CD4-positive, alpha-beta T cell (primary cell): ENCODE measurements at regions not wholly inside any gene's neighbourhood (a gene's known extent, or its start where the extent isn't known, plus 50 kb on each side); places are given as distances from the start of the nearest gene placed in this dataset.

ENCODE experiments used
- ATAC-seq: fragments of 200-7000 bp; cut with Tn5 transposase; one replicate; pipeline ENCODE4 v1.10.0; 2022; ENCODE audit warnings: mild to moderate bottlenecking; ENCODE audit not compliant: poor library complexity
- CTCF ChIA-PET: fragments of 350-600 bp; sonication (Branson Sonifier 250); formaldehyde crosslinking; loops from one replicate; lab custom pipeline; 2021; ENCODE audit warnings: antibody characterized with exemption, inconsistent platforms; lab: Charles Lee
- POLR2A ChIA-PET: fragments of 350-600 bp; sonication (Branson Sonifier 250); formaldehyde crosslinking; loops from one replicate; lab custom pipeline; 2021; ENCODE audit warnings: antibody characterized with exemption, inconsistent platforms; lab: Charles Lee
- DNase-seq, 14 experiments: peaks; one replicate each; pipeline ENCODE4 v3.0.0-alpha.2; 2013 to 2020; ENCODE audit warnings: mixed read lengths in 2 of 14
- H3K27ac ChIP-seq, 2 donors: one replicate each; pipeline versions ENCODE4 v1.5.1 to v1.7.0; 2013; ENCODE audit warnings: low read length in 2 of 2, low read depth in 1 of 2, mild to moderate bottlenecking in 1 of 2
- H3K27me3 ChIP-seq, 2 experiments: 1 replicate in 1 of 2; 2 replicates in 1 of 2; pipeline versions ENCODE4 v1.6.1 to v1.7.0; 2013; ENCODE audit warnings: low read length in 2 of 2, control low read depth in 1 of 2, mild to moderate bottlenecking in 1 of 2, moderate library complexity in 1 of 2; ENCODE audit not compliant: insufficient read depth in 2 of 2, control insufficient read depth in 1 of 2
- H3K36me3 ChIP-seq: one replicate; pipeline ENCODE4 v1.6.1; 2013; ENCODE audit warnings: low read length, control low read depth; ENCODE audit not compliant: insufficient read depth
- H3K4me1 ChIP-seq: one replicate; pipeline ENCODE4 v1.6.1; 2013; ENCODE audit warnings: low read length, control low read depth; ENCODE audit not compliant: insufficient read depth
- H3K4me3 ChIP-seq: one replicate; pipeline ENCODE4 v1.5.1; 2013; ENCODE audit warnings: mild to moderate bottlenecking, low read length, moderate library complexity
- H3K9me3 ChIP-seq, 2 experiments: 1 replicate in 1 of 2; 2 replicates in 1 of 2; pipeline versions ENCODE4 v1.6.1 to v1.7.0; 2013; ENCODE audit warnings: low read length in 2 of 2, mild to moderate bottlenecking in 2 of 2, control low read depth in 1 of 2, moderate library complexity in 1 of 2; ENCODE audit not compliant: control insufficient read depth in 1 of 2, insufficient read depth in 1 of 2
- H3K27ac Mint-ChIP-seq: one replicate; pipeline ENCODE4 v1.8.0; 2020; ENCODE audit warnings: mixed read lengths
- H3K27me3 Mint-ChIP-seq: one replicate; pipeline ENCODE4 v1.8.0; 2021; ENCODE audit warnings: mixed read lengths
- H3K36me3 Mint-ChIP-seq: one replicate; pipeline ENCODE4 v1.8.0; 2021; ENCODE audit warnings: low read depth, mixed read lengths
- H3K4me1 Mint-ChIP-seq: one replicate; pipeline ENCODE4 v1.8.0; 2021; ENCODE audit warnings: low read depth, mixed read lengths
- H3K4me3 Mint-ChIP-seq: one replicate; pipeline ENCODE4 v1.8.0; 2020; ENCODE audit warnings: mild to moderate bottlenecking, mixed read lengths
- H3K9me3 Mint-ChIP-seq: one replicate; pipeline ENCODE4 v1.8.0; 2020; ENCODE audit warnings: mixed read lengths
- intact Hi-C, 2 experiments: fragments of 100-400 bp; cut with DNase I in 1 of 2; cut with micrococcal nuclease in 1 of 2; formaldehyde crosslinking; loops; one replicate each; pipeline versions ENCODE4 v1.15.1 to v1.9.0; 2023 to 2025; cut with DNase I, micrococcal nuclease
- TF ChIP-seq, protein P1 (sequence below): fragments of 200-600 bp; IDR thresholded peaks from one replicate; pipeline ENCODE4 v1.8.0; 2022; ENCODE audit warnings: antibody characterized with exemption, mild to moderate bottlenecking

- TF ChIP-seq, protein P1, sequence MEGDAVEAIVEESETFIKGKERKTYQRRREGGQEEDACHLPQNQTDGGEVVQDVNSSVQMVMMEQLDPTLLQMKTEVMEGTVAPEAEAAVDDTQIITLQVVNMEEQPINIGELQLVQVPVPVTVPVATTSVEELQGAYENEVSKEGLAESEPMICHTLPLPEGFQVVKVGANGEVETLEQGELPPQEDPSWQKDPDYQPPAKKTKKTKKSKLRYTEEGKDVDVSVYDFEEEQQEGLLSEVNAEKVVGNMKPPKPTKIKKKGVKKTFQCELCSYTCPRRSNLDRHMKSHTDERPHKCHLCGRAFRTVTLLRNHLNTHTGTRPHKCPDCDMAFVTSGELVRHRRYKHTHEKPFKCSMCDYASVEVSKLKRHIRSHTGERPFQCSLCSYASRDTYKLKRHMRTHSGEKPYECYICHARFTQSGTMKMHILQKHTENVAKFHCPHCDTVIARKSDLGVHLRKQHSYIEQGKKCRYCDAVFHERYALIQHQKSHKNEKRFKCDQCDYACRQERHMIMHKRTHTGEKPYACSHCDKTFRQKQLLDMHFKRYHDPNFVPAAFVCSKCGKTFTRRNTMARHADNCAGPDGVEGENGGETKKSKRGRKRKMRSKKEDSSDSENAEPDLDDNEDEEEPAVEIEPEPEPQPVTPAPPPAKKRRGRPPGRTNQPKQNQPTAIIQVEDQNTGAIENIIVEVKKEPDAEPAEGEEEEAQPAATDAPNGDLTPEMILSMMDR = no peak
- Mint-ChIP-seq H3K27ac (no peak overlapping the region), H3K4me1 (no peaks in the 10 kb centered on the region), H3K9me3 (no peaks in the 10 kb centered on the region), H3K4me3 (no peak overlapping the region), H3K27me3 (no peaks in the 10 kb centered on the region), H3K36me3 (no peaks in the 10 kb centered on the region)
- no peaks in the 10 kb centered on the region for H3K27me3 ChIP-seq
- ChIA-PET CTCF (no interaction called here), POLR2A (no interaction called here)
- no peak overlapping the region for H3K4me3 ChIP-seq
- intact Hi-C loops = no loop called here
- no peaks in the 10 kb centered on the region for H3K4me1 ChIP-seq
- DNase-seq (no peak), ATAC-seq (no peak)
- H3K36me3 ChIP-seq = no peaks in the 10 kb centered on the region
- H3K27ac ChIP-seq = no peak overlapping the region
- H3K9me3 ChIP-seq = peaks cover under 1 to 4% of the 10 kb centered on the region in 2 experiments
Observed at GRCh38 chr10:58932126-58932525, 244.3 kb upstream of the PHYHIPL start.

DNA sequence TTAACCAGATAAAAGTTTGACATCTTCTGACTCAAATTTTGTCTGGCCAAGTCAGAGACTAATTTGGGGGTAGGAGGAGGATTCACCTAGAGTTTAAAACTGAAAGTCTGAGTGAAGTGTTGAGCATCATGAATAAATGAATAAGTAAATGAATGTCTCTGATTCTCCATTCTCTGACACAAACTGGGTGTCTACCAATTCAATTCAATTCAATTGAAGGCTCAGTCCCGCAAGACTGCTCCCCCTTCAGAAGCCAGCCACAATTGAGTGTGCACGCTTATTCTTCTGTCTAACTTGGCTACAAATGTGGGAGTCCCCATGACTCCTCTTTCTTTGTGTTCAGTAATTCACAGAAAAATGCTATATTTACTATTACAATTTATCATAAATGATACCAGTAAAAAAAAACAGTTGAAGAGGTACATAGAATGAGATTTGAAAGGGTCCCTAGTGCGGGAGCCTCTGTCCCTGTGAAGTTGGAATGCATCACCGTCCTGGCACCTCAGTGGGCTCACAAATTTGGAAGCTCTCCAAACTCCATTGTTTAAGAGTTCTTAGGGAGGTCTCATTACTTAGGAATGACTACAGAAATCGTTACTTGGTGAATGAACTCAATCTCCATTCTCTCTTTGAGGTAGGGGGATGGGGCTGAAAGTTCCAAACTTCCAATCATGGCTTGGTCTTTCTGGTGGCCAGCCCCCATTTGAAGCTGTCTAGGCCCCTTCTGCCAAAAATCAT is 243.7 kb upstream of the PHYHIPL start:
- Histone ChIP-seq H3K4me1 (no peaks in the 10 kb centered on the region), H3K27ac (no peak overlapping the region), H3K36me3 (no peaks in the 10 kb centered on the region), H3K9me3 (peaks cover under 1 to 3% of the 10 kb centered on the region in 2 experiments), H3K27me3 (no peaks in the 10 kb centered on the region), H3K4me3 (no peak overlapping the region)
- Mint-ChIP-seq H3K27me3 (no peaks in the 10 kb centered on the region), H3K4me1 (no peaks in the 10 kb centered on the region), H3K27ac (no peak overlapping the region), H3K4me3 (no peak overlapping the region), H3K9me3 (no peaks in the 10 kb centered on the region), H3K36me3 (no peaks in the 10 kb centered on the region)
- intact Hi-C loops = no loop called here
- ChIA-PET CTCF (no interaction called here), POLR2A (no interaction called here)
- DNase-seq = no peak
- TF ChIP-seq, protein P1 = no peak
- ATAC-seq = no peak

DNA sequence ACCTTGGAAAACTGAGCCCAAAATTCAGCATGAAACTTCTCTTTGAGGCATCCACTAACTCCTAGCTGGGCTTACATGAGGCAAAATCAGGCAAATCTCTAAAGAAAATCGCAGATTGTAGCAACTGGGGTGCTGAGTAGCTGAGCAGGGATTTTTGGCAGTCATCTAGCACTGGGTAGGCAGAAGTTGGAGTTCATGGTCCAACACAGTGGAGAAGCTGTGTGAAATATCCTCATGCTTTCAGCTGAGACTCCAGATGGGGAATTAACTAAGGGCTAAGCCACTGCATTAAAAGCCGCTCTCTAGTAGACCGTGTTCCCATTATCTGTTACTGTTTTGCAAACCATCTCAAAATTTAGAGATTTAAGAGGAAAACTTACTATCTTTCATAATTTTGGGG is 240.1 kb upstream of the PHYHIPL start:
- no peaks in the 10 kb centered on the region for H3K27me3 ChIP-seq
- H3K4me3 ChIP-seq = no peak overlapping the region
- H3K9me3 Mint-ChIP-seq = no peaks in the 10 kb centered on the region
- ATAC-seq (no peak), DNase-seq (no peak)
- no peak overlapping the region for H3K27ac Mint-ChIP-seq
- H3K4me1 Mint-ChIP-seq = no peaks in the 10 kb centered on the region
- POLR2A ChIA-PET = no interaction called here
- CTCF ChIA-PET = no interaction called here
- no peaks in the 10 kb centered on the region for H3K36me3 Mint-ChIP-seq
- H3K4me1 ChIP-seq = no peaks in the 10 kb centered on the region
- no peak overlapping the region for H3K27ac ChIP-seq
- H3K36me3 ChIP-seq = no peaks in the 10 kb centered on the region
- TF ChIP-seq, protein P1 = no peak
- H3K4me3 Mint-ChIP-seq = no peak overlapping the region
- peaks cover 0 to 6% of the 10 kb centered on the region in 2 experiments for H3K9me3 ChIP-seq
- no peaks in the 10 kb centered on the region for H3K27me3 Mint-ChIP-seq
- intact Hi-C loops = no loop called here
